HG02610 (cell line): ENCODE measurements at regions not wholly inside any gene's neighbourhood (a gene's known extent, or its start where the extent isn't known, plus 50 kb on each side); places are given as distances from the start of the nearest gene placed in this dataset.

Experiments
- ATAC-seq: cut with Tn5 transposase; IDR thresholded peaks from one replicate; pipeline ENCODE4 v1.9.1; 2021; ENCODE audit warnings: mild to moderate bottlenecking, moderate library complexity; ENCODE audit not compliant: unreplicated experiment

DNA sequence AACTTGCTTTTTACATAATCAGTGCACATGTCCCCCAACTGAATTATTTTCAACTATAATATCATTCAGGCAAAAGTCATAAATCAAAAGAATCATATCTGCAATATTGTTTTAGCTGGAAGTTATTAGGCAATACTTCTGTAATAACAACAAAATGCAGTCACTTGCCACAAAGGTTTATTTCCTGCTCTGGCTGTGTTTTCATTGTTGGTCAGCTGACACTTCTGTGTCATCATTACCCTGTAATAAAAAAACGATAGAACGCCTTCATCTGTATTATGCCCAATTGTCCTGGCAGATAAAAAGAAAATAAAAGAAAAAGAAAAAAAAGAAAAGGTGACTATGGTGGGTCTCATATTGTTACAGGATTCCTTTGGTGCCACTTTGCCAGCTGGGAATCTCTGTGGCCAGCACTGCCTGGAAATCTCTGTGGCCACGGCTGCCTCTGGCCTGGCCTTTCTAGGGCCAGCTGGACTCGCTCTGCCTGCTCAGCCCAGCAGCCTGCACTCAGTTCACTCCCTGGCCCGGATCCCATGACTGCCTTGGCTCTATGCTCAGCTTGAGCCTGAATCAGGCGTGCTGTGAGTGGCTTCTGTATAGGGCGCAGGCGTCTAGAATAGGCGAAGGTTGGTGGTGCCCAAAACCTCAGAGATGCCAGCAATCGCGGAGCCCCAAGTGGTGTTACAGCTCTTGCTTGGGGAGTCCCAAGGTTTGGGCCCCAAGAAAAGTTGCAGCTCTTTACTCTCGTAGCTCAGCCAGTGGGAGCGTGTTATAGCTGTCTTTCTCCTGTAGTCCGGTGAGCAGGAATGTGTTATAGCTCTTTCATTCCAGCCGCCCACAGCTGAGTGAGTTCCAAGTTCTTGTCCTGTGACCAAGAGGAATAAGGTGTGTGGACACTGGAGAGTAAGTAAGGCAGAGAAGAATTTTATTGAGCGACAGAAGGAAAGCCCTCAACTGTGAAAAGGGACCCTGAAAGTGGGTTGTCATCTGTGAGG lies 1227.1 kb downstream of the SLITRK1 start:
- no peak for ATAC-seq

DNA sequence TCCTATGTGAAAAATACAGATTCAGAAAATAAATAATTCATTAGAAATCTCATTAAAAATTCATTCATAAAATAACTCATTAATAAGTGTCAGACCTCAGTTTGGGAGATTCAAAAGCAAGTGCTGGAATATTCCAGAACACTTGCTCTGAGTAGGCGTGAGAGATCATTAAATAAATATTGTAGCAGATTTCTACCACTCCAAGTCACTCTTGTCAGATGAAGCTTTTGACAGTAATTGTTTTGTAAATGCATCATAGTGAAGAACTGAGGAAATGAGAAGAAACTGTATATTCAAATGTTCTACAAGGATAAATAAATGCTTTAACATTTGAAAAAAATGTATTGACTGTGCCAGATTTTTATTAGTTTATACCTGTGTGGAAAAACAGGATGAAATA lies 1228.1 kb downstream of the SLITRK1 start:
- no peak for ATAC-seq

DNA sequence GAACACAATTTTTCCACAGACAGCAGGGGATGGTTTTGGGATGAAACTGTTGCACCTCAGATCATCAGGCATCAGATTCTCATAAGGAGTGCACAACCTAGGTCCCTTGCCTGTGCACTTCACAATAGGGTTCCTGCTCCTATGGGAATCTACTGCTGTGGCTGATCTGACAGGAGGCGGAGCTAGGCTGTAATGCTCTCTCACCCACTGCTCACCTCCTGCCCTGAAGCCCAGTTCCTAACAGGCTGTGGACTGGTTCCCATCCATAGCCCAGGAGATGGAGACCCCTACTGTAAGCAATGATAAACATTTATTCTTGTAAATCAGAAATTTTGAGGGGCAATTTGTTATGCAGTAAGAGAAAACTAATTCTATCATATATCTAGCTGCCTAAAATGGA lies 1234.7 kb downstream of the SLITRK1 start:
- ATAC-seq = no peak

DNA sequence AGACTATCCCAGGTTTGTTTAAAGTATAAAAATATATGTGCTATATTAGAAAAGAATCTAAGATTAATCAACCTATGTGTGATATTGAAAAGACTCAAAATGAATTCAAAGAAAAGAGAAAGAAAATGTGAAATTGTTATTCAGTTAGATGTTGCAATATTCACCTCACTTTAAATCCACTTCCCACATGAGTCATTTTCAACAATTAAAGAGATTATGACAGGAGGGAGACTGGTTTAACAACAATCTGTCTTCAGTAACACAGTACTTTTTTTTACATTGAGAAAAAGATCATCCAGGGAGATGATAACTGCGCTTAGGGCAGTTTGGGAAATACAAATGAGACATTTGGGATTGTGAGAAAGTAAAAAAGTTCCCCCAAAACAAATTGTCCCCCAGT lies 1246.2 kb downstream of the SLITRK1 start:
- no peak for ATAC-seq

DNA sequence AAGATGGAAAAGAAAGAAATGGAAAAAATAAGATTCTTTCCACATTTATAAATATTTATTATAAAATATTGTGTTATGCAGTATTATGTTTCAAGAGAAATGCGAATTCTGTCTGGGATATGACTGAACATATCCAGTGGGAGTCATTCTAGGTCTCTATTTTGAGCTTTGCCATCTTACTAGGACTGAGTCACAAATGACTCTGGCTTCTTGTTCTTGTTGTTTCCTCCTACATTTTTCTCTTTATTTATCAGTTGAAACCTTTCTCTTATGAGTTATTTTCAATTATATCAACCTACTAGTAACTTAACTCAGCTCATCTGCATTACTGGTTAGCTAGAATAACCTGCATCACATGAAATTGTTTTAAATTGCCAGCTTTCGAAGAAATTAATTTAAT lies 1247.3 kb downstream of the SLITRK1 start:
- ATAC-seq = no peak

DNA sequence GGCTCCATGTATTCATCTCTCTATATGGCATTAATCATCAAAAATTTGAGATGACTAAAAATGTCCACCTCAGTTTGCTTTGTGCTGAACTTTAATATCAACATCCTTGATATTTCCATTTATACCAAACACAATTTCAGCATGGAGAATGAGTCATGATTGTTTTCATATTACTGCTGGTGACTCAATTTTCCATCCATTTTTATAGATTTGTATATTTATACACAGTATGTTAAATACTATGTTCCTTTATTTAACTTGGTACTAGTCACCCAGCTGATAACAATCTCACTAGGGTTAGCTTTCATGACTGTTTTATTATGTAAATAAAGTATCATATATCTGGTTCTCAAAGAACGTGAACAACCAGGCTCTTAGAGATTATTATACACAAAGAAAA lies 1255.1 kb downstream of the SLITRK1 start:
- ATAC-seq = no peak

DNA sequence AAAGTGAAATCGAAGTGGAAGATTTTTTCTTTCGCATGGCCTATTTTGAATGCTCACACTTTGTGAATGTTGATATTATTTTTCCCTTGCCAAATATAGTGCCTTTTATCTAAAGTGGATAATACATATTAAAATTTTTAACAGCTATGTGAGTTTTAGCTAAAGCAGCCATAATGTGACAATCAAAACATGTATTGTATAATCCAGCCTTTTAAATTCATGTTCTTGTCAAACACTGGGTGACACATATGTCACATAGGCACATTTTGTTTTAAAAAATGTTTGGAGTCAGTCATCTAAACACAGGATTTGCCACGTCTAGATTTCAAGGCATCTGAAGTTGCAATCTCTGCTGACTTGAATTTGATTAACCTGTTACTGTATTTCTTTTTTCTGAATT lies 1256.6 kb downstream of the SLITRK1 start:
- ATAC-seq = no peak

DNA sequence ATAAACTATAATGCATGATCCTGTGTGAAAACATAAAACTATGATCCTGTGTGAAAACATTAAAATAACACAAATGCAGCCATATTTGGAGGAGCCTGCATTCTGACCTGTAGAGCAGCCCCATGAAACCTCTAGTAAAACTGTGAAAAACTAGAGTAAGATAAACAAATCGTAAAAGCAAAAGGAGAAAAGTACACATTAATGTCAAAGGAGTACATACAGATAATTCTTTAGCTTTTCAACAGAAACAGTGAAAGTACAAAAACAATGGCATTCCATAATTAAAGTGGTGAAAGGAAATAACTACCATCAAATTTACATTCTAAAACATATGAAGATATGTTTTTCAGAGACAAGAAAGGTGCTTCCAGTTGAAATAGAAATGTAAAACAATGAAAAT lies 1267.2 kb downstream of the SLITRK1 start:
- ATAC-seq = no peak

DNA sequence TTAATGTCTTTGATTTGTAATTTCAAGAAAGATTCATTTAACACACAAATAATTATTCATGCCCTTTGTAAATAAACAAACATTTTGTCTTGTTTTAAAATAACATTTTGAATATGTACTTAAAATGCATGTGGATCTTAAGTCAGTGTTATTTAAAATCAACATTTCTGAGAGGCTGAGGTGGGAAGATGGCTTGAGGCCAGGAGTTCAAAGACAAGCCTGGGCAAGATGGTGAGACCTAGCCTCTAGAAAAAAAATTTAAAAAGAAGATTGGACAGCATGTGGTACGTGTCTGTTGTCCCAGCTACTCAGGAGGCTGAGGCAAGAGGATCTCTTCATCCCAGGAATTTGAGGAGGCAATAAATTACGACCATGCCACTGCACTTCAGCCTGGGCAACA lies 1268.2 kb downstream of the SLITRK1 start:
- ATAC-seq = no peak

DNA sequence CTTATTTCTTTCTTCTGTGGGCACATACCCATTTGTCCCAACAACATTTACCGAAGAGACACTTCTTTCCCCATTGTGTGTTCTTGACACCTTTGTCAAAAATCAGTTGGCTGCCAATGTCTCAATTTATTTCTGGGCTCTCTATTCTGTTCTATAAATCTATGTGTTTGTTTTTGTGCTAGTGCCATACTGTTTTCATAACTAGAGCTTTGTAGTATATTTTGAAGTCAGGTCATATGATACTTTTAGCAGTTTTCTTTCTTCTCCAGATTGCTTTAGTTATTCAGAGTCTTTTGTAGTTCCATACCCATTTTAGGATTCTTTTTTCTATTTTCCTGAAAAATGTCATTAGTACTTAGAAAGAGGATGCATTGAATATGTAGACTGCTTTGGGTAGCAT lies 1276.3 kb downstream of the SLITRK1 start:
- ATAC-seq = no peak

DNA sequence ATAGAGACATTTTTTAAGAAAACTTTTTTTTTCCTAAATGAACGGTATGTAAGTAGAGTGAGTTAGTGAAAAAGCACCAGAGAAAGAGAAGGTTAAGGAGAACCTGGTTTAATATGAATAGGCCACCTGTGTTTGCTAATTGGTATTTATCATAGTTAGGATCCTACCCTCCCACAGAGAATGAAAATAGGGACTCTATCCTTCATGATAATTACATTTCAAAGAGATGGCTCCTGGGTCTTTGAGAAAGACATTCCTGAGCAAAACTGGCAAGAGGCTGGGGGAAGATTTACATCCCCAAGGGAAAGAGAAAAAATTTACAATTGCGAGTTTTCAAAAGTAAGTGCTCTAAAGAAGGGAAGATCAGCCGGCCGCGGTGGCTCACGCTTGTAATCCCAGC lies 1284.5 kb downstream of the SLITRK1 start:
- ATAC-seq = no peak

DNA sequence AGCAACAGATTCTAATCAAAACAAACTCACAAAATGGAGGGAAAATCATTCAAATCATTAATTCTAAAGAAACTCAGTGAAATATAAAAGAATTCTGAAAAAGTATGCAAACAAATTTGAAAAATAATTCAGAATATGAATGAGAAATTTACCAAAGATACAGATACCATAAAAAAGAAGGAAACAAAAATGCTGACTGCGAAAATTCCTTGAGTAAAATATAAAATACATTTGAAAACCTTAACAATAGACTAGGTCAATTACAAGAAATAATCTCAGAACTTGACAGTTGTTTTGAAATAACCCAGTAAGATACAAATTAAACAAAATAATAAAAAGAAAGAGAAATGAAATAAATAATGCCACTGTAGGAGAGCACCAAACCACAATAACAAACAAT lies 1289.0 kb downstream of the SLITRK1 start:
- ATAC-seq = no peak

DNA sequence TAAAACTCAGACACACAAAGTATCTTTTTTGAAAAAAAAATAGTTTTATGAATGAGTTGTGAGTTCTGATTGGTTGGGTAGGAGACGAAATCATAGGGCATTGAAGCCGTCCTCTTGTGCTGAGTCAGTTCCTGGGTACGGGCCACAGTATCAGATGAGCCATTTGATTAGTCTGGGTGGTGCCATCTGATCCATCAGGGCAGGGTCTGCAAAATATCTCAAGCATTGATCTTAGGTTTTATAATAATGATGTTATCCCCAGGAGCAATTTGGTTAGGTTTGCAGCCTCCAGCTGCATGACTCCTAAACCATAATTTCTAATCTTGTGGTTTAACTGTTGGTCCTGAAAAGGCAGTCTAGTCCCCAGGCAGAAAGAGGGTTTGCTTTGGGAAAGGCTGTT lies 1310.6 kb downstream of the SLITRK1 start:
- no peak for ATAC-seq

DNA sequence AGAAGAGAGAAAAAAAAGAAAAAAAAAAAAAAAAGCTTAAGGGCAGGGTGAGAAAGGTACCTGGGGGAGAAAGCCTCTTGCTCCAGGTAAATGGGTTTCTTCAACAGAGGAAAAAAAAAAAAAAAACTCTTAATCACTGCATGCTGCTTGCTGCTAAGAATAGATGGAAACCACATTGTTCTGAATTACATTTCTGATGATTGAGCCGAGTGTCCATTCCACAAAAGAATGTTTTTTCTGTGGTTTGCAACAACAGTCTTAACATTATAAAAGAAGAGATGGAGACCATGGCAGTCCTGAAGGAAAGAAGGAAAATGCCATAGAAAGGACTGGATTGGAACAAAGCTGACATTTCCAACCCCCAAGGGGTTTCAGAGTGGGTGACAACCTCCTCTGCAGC lies 1312.7 kb downstream of the SLITRK1 start:
- ATAC-seq = no peak

DNA sequence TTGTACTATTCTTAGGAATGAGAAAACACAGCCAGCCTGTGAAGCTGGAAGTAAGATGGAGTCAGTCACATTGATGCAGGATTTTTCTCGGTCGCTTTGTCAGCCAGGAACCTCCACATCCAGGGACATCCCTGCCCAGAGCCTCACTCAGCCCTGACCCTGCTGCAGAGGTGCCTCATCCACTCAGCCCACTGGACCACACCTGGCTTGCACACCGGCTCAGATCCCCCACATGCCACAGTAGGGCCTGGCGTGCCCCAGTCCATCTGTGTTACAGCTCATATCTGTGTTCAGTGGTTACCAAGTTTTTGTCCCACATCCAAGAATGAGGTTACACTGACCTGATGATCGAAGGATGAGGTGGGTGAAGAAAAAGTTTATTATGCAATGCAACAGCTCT lies 1315.4 kb downstream of the SLITRK1 start:
- ATAC-seq = no peak

DNA sequence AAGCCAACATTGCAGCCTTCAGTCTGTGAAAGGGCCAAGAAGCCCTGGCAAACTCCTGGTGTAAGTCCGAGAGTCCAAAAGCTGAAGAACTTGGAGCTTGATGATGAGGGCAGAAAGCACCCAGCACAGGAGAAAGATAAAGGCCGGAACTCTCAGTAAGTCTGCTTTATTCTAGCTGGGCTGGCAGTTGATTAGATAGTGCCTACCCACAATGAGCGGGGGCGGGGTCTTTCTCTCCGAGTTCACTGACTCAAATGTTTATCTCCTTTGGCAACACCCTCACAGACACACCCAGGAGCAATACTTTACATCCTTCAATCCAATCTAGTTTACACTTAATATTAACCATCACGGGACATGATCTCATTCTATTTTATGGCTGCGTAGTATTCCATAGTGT lies 1317.1 kb downstream of the SLITRK1 start:
- ATAC-seq = no peak

DNA sequence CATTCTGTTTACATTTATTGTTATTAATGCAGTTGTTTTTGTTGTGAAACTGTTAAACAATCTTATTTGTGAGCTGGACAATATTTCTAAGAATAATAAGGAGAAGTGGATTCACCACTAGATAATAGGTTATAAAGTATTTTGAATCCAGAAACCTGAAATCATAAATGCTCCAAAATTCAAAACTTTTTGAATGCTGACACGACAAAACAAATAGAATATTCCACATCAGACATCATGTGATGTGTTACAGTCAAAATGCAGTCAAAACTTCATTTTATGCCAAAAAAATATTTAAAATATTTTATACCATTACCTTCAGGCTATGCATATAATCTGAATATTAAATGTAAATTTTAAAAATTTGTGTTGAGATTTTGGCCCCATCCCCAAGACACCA lies 1321.4 kb downstream of the SLITRK1 start:
- ATAC-seq = no peak

DNA sequence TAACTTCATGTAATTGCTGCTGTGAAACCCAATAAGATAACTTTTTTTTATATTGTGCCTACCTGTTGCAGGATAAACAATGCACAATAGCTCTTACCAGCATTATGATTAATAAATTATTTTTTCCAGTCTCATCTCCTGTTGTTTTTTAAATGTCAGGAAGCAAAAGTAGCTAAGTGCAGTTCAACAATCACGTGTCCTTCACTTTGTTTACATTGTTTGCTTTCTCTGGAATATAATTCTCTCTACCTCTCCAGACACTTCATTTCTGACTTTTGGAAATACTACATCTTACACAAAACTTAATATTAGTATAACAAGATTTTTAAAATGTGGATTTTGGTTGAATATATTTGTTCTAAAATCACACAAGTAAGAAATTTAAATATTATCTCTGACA lies 1359.4 kb downstream of the SLITRK1 start:
- no peak for ATAC-seq

DNA sequence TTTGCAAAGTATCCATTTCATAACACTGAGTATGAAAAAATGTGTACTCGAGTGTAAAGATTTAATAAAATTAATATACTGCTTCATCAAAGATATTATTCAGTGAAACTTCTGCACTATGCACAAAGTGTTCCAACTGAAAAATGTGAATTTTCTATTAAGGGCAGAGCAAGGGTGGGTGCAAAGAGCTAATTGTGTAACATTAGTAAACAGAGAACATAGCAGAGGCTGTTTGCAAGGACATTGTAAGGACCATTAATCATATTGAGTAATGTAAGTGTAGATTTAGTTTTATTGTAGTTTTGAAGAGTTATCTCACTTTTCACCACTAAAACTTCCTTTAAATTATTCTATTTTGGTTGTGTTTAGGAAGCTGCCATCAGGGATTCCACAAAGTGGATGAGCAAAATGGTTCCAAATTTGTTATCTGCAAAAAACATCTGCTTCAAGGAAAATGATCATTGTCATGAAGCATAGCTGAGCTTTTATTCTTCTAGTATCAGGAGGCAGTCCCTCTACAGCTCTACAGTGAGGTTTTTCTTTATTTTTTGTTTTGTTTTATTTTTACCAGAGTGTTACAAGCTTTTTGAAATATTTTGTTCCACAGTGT lies 1375.4 kb downstream of the SLITRK1 start:
- no peak for ATAC-seq

DNA sequence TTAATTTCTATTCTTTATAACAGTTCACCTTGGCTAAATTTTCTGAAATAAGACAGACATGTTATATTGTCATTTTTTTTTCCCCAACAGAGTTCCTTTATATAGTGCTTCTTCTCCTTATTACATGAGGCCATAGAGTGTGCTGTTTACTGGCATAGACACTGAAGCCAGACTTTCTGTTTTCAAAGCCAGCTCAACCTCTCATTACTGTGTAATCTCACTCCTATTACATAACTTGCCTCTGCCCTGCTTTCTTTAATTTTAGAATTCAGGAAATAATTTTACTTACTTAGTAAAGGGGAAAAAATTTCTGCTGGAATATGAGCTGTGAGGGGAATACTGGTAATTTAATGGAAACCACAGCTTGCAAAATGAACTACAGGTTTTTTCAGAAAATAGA lies 1380.4 kb downstream of the SLITRK1 start:
- ATAC-seq = no peak

DNA sequence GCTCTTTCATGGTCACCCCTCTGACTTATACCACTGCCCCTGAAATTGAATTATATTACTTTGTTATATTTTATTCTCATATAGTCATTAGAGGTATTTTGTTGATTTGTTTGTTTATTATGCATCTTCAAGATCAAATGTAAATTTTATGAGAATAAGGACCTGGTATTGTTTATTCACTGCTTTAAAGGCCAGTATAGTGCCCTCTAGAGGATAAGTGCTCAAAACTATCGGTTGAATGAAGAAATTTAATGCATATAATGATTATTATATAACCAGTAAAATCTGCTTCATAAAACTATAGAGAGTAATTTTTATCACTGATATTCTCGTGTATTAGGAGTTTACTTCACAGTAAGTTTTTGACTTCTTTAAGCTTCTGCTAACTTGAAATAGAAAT lies 1401.9 kb downstream of the SLITRK1 start:
- no peak for ATAC-seq

DNA sequence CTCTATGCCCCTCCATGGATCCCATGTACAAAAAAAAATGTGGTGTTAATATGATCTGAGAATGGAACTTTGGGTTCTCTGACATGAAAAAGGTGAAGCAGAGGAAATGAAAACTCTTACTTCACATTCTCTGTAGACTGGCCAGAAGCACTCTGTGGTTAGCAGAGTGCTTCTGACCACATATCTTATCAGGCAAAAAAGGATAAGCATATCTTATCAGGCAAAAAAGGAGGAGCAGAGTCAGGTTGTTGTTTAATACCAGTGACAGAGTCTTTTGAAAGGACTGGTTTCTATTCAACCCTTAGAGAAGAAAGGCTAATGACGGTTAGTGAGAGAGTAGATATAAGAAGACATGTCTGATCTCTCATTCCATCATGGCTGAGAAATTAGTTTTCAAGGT lies 1404.8 kb downstream of the SLITRK1 start:
- no peak for ATAC-seq
